ENCODE measurements at regions not wholly inside any gene's neighbourhood (a gene's known extent, or its start where the extent isn't known, plus 50 kb on each side); places are given as distances from the start of the nearest gene placed in this dataset.

GRCh38 chr3:103614719-103615118 is 1179.9 kb downstream of the ZPLD1 start:
- DNase-seq (ENCODE audit: low read depth, low spot score), result no peak

GRCh38 chr3:103617961-103618360 is 1183.1 kb downstream of the ZPLD1 start:
- no peak for DNase-seq (ENCODE audit: low read depth, low spot score)

GRCh38 chr3:103624271-103624670 is 1189.5 kb downstream of the ZPLD1 start:
- DNase-seq (ENCODE audit: low read depth, low spot score), result no peak

GRCh38 chr3:103629391-103629790 is 1194.6 kb downstream of the ZPLD1 start:
- DNase-seq (ENCODE audit: low read depth, low spot score), result no peak

- no peak for DNase-seq (ENCODE audit: low read depth, low spot score)
Measured at GRCh38 chr3:103644450-103644849, 1209.6 kb downstream of the ZPLD1 start.

- no peak for DNase-seq (ENCODE audit: low read depth, low spot score)
Measured at GRCh38 chr3:103653996-103654395, 1219.2 kb downstream of the ZPLD1 start.

GRCh38 chr3:103657756-103658155 is 1222.9 kb downstream of the ZPLD1 start:
- DNase-seq (ENCODE audit: low read depth, low spot score), result no peak

GRCh38 chr3:103660810-103661209 is 1226.0 kb downstream of the ZPLD1 start:
- DNase-seq (ENCODE audit: low read depth, low spot score), result no peak

GRCh38 chr3:103662591-103662990 is 1227.8 kb downstream of the ZPLD1 start:
- DNase-seq (ENCODE audit: low read depth, low spot score), result no peak

GRCh38 chr3:103672346-103672745 is 1237.5 kb downstream of the ZPLD1 start:
- DNase-seq (ENCODE audit: low read depth, low spot score), result no peak

GRCh38 chr3:103684904-103685303 is 1250.1 kb downstream of the ZPLD1 start:
- no peak for DNase-seq (ENCODE audit: low read depth, low spot score)

GRCh38 chr3:103685939-103686338 is 1251.1 kb downstream of the ZPLD1 start:
- no peak for DNase-seq (ENCODE audit: low read depth, low spot score)

GRCh38 chr3:103690536-103690935 is 1255.7 kb downstream of the ZPLD1 start:
- DNase-seq (ENCODE audit: low read depth, low spot score), result no peak

- DNase-seq (ENCODE audit: low read depth, low spot score), result no peak
Measured at GRCh38 chr3:103693831-103694230, 1259.0 kb downstream of the ZPLD1 start.

- DNase-seq (ENCODE audit: low read depth, low spot score), result no peak
Measured at GRCh38 chr3:103698646-103699045, 1263.8 kb downstream of the ZPLD1 start.

- DNase-seq (ENCODE audit: low read depth, low spot score), result no peak
Measured at GRCh38 chr3:103699228-103699627, 1264.4 kb downstream of the ZPLD1 start.

- no peak for DNase-seq (ENCODE audit: low read depth, low spot score)
Measured at GRCh38 chr3:103705641-103706040, 1270.8 kb downstream of the ZPLD1 start.

- DNase-seq (ENCODE audit: low read depth, low spot score), result no peak
Measured at GRCh38 chr3:103706671-103707070, 1271.9 kb downstream of the ZPLD1 start.

GRCh38 chr3:103711670-103712069 is 1276.9 kb downstream of the ZPLD1 start:
- DNase-seq (ENCODE audit: low read depth, low spot score), result no peak

GRCh38 chr3:103712320-103713008 is 1277.6 kb downstream of the ZPLD1 start:
- no peak for DNase-seq (ENCODE audit: low read depth, low spot score)

- DNase-seq (ENCODE audit: low read depth, low spot score), result no peak
Measured at GRCh38 chr3:103729547-103729946, 1294.7 kb downstream of the ZPLD1 start.

- no peak for DNase-seq (ENCODE audit: low read depth, low spot score)
Measured at GRCh38 chr3:103730744-103731143, 1295.9 kb downstream of the ZPLD1 start.

GRCh38 chr3:103752986-103753385 is 1318.2 kb downstream of the ZPLD1 start:
- no peak for DNase-seq (ENCODE audit: low read depth, low spot score)

GRCh38 chr3:103767635-103768034 is 1332.8 kb downstream of the ZPLD1 start:
- DNase-seq (ENCODE audit: low read depth, low spot score), result no peak
